GM19455 (cell line): ENCODE measurements at regions not wholly inside any gene's neighbourhood (a gene's known extent, or its start where the extent isn't known, plus 50 kb on each side); places are given as distances from the start of the nearest gene placed in this dataset.

Experiments used
- ATAC-seq: cut with Tn5 transposase; IDR thresholded peaks from one replicate; pipeline ENCODE4 v1.9.1; 2021; ENCODE audit not compliant: unreplicated experiment

DNA sequence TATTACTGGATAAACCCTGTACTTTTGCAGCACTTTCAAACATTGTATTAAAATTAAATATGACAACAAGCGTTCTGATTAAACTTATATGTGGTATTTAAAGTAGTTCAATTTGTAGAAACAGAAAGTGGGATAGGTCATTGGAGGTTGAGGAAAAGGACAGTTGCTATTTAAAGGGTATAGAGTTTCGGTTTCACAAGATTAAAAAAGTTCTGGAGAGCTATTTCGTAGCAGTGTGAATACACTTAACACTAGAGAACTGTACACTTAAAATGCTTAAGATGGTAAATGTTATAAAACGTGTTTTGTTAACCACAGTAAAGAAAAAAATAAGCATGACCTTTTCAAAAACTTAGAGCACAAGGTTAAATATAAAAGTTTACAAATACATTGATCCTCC, 382.1 kb downstream of the BRINP1 start:
- no peak for ATAC-seq

- ATAC-seq = no peak
These were observed 378.3 kb downstream of the BRINP1 start for GRCh38 chr9:118990949-118991348.

- ATAC-seq = no peak
These were observed 377.6 kb downstream of the BRINP1 start for GRCh38 chr9:118991366-118992285.

- no peak for ATAC-seq
These were observed 376.1 kb downstream of the BRINP1 start for GRCh38 chr9:118992813-118993794.

GRCh38 chr9:118993965-118994364, 375.3 kb downstream of the BRINP1 start:
- no peak for ATAC-seq

DNA sequence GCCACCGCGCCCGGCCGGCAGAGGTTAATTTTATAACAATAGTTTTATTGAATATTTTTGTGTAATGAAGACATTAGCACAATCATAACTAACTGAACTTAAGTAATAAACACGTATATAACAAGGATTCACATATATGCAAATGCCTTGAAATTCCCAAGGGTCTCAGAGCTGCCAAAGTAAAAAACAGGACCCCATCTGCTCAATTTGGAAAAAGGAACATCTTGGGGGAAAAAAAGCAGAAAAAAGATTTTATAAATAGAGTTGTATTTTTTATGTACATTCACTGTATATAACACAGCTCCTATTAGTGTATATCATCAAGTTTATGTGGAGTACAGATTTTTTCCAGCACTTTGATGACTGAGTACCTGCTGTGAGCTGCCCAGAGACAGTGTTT, 366.7 kb downstream of the BRINP1 start:
- ATAC-seq = no peak

DNA sequence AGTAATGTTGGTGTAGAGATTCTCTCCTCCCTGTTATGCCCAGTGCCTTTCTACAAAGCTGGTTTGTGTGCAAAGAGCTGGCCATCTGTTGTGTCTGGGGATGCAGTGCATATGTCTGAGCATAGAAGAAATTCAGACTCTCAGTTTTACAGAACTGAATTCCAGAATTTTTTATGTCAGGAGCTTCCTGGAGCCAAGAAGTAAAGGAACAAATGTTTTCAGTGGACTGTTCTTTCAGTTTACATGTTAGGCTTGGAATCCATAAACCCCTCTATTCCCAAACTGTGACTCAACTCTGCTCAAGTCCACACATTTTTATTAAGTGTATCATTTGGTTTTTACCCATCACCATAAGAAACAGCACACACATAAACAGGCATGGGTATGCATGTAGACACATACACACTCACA, 366.0 kb downstream of the BRINP1 start:
- ATAC-seq = no peak

DNA sequence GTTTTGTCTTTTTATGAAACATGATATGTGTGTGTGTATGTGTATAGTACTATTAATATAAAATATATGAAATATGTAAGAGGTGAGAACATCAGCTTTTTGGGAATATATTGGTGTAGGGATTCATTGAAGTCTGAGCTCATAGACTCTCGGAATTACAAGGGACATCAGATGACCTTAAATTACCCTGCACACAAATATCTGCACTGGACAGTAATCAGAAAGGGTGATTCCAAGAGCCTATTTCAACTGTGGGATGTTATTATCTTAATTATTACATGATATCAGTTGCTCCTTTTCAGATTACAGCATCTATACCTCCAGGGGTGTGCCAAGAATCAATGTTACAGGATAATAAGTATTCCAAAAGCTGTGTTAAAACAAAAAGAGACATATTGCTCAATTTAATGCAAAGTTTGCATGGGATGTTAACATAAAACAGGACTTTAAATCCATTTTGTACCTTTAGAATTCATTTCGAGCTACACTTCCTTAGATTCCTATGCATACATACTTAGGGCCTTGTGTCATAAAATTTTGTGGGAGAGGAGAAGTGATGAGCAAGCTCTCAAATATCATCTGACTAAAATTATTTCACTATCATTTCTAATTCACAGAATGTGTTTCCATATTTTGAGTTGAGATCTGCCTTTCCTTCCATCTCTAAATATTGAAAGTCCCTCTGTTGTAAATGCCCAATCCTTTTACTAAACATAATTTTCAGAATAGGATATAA, 365.2 kb downstream of the BRINP1 start:
- no peak for ATAC-seq

DNA sequence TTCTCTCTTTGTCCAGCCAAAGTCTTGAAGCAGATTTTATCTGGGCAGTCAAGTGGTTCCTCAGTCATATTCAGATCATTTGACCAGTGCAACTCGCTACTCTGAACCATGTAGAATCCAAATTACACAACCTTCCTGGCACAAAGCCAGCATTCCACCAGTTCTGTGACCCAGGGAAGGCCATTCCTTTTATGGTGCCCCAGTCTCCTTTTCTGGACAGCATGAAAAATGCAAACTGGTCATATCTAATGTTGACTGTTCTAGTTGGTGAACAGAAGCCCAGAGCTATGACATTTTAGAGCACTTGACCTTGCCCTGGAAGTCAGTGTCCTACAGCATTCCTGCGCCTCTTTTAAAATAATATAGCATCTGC, 364.6 kb downstream of the BRINP1 start:
- ATAC-seq = no peak

GRCh38 chr9:119005162-119005561, 364.1 kb downstream of the BRINP1 start:
- ATAC-seq = no peak

GRCh38 chr9:119009249-119009648, 360.0 kb downstream of the BRINP1 start:
- no peak for ATAC-seq

GRCh38 chr9:119020284-119020683, 349.0 kb downstream of the BRINP1 start:
- ATAC-seq = no peak

GRCh38 chr9:119020730-119021333, 348.4 kb downstream of the BRINP1 start:
- ATAC-seq = no peak

DNA sequence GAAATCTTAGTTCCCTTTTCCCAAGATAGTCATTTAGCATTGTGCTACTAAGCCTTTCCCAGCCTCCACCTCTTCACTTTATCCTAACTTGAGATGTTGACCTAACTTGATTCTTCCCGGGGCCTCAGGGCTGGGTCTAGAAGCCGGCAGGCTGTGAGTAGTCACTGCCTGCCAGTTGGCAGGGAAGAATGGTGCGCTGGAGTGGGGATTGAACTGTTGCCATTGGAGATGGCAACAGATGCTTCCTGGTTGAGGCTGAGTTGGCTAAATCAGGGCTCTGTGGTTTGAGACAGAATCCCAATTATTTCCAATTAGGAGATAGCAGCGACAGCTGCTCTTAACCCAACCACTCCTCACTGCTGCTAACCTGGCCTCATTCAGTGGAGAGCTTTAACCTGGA, 343.1 kb downstream of the BRINP1 start:
- ATAC-seq = no peak

- ATAC-seq = no peak
These were observed 341.1 kb downstream of the BRINP1 start for GRCh38 chr9:119027901-119028699.

DNA sequence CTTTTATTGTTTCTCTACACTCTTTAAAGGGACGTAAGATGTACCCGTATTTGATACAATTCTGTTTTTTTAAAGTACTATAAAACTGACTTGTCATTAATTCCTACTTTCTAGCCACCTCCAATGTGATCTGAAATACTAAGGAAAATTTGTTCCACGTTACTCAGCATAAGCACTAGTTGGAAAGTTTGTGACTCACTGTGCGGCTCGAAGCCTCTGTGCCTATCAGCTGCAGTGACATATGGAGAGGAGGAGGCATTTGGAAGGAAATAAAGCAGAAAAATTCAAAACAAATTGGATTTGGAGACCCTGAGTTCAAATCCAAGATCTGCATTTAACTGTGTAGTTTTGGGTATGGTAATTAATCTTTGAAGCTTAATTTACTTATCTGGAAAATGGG, 339.3 kb downstream of the BRINP1 start:
- no peak for ATAC-seq

- no peak for ATAC-seq
These were observed 335.6 kb downstream of the BRINP1 start for GRCh38 chr9:119033596-119033995.

- no peak for ATAC-seq
These were observed 332.3 kb downstream of the BRINP1 start for GRCh38 chr9:119036969-119037368.

DNA sequence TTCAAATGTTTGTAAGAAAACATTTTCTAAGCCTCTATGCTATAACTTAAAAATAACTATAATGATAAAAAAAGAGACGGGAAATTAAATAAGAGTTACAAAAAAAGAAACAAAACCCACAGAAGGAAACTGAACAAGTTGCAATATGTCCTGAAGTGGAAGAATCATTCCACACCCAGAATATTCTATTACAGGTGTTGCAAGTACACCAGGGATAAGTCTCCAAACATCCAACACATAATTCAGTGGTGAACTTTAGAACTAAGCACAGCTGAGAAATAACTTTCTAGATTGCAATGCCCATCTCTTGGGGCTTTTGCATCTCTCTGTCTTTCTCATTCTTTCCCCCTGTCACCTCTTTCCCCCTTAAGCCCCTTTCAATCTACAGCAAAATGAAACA, 325.2 kb downstream of the BRINP1 start:
- ATAC-seq = no peak

DNA sequence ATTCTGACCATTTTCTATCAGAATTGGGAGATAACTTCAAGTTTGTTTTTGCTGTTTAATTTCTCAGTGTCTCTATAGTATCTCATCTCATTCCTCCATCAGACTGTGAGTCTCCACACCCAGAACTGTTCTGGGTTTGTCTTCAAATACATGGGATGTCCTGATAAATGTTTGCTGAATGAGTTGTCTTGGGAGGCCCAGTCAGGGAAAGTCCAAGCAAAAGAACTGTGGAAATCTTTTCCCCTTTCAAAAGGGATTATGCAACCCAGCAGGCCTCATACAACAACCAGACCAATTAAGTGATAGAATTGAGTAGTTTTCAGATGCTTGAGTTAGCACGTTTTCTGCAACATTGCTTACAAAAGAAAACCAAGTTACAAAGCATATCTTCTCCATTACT, 324.4 kb downstream of the BRINP1 start:
- ATAC-seq = no peak
